IMR-90 (cell line): ENCODE measurements at regions not wholly inside any gene's neighbourhood (a gene's known extent, or its start where the extent isn't known, plus 50 kb on each side); places are given as distances from the start of the nearest gene placed in this dataset.

Experiments
- ATAC-seq: fragments of 200-7000 bp; cut with Tn5 transposase; 2 replicates; pipeline ENCODE4 v1.9.1; 2020; ENCODE audit warnings: low read depth, mild to moderate bottlenecking, moderate library complexity
- BruUV-seq: library from RNA; stranded (reverse); fragments of 400-500 nt; replicated peaks from 2 replicates; lab custom pipeline; 2021; lab: Mats Ljungman, UMichigan
- CTCF ChIA-PET: fragments of 300-600 bp; formaldehyde crosslinking; extraction: SDS; loops from one replicate; lab custom pipeline; 2021; ENCODE audit warnings: antibody characterized with exemption; lab: Yijun Ruan, JAX
- POLR2A ChIA-PET: fragments of 300-600 bp; sonication (Branson Sonifier 250); formaldehyde crosslinking; loops from one replicate; lab custom pipeline; 2022; ENCODE audit warnings: antibody characterized with exemption; ENCODE audit not compliant: unreplicated experiment; lab: Charles Lee
- DNase-seq: peaks from one replicate; pipeline ENCODE4 v3.0.0; 2013
- H2AFZ ChIP-seq: replicated peaks from 2 replicates; pipeline ENCODE3; 2013; ENCODE audit warnings: low read length, mild to moderate bottlenecking; ENCODE audit not compliant: poor library complexity
- H2AK5ac ChIP-seq: 2 replicates; pipeline ENCODE4 v1.6.1; 2013; ENCODE audit warnings: low read depth, low read length, inconsistent platforms
- H2AK9ac ChIP-seq: replicated peaks from 2 replicates; pipeline ENCODE3; 2013; ENCODE audit warnings: mild to moderate bottlenecking, low read depth, low read length, moderate library complexity; ENCODE audit not compliant: poor library complexity
- H2BK120ac ChIP-seq: 2 replicates; pipeline ENCODE4 v1.6.1; 2013; ENCODE audit warnings: low read depth, low read length, inconsistent platforms
- H2BK15ac ChIP-seq: 3 replicates; pipeline ENCODE4 v1.6.1; 2013; ENCODE audit warnings: low read depth, low read length, inconsistent platforms
- H2BK20ac ChIP-seq: 2 replicates; pipeline ENCODE4 v1.6.1; 2013; ENCODE audit warnings: low read depth, mild to moderate bottlenecking, inconsistent platforms, low read length, moderate library complexity
- H2BK5ac ChIP-seq: 2 replicates; pipeline ENCODE4 v1.6.1; 2013; ENCODE audit warnings: mild to moderate bottlenecking, low read depth, low read length, inconsistent platforms; ENCODE audit not compliant: poor library complexity, severe bottlenecking
- H3K14ac ChIP-seq: replicated peaks from 2 replicates; pipeline ENCODE4 v1.6.1; 2013; ENCODE audit warnings: low read depth, low read length, inconsistent platforms
- H3K18ac ChIP-seq: 2 replicates; pipeline ENCODE4 v1.6.1; 2013; ENCODE audit warnings: low read depth, low read length, control low read depth
- H3K23ac ChIP-seq: 2 replicates; pipeline ENCODE4 v1.6.1; 2013; ENCODE audit warnings: low read depth, low read length, inconsistent platforms
- H3K27ac ChIP-seq: 2 replicates; pipeline ENCODE4 v1.5.1; 2013; ENCODE audit warnings: mild to moderate bottlenecking, control low read depth, low read length; ENCODE audit not compliant: insufficient read depth
- H3K27me3 ChIP-seq: 2 replicates; pipeline ENCODE4 v1.6.1; 2013; ENCODE audit warnings: low read length; ENCODE audit not compliant: control insufficient read depth, insufficient read depth
- H3K36me3 ChIP-seq: 2 replicates; pipeline ENCODE4 v1.6.1; 2013; ENCODE audit warnings: low read length, mixed read lengths; ENCODE audit not compliant: control insufficient read depth, insufficient read depth
- H3K4ac ChIP-seq: 2 replicates; pipeline ENCODE4 v1.6.1; 2013; ENCODE audit warnings: low read depth, low read length, inconsistent platforms
- H3K4me1 ChIP-seq: 2 replicates; pipeline ENCODE4 v1.6.1; 2013; ENCODE audit warnings: low read length, mixed read lengths; ENCODE audit not compliant: control insufficient read depth, insufficient read depth
- H3K4me2 ChIP-seq: 2 replicates; pipeline ENCODE4 v1.6.1; 2013; ENCODE audit warnings: low read depth, mild to moderate bottlenecking, control low read depth, low read length, moderate library complexity
- H3K4me3 ChIP-seq: 2 replicates; pipeline ENCODE4 v1.5.1; 2013; ENCODE audit warnings: low read depth, mild to moderate bottlenecking, control low read depth, low read length, moderate library complexity; ENCODE audit not compliant: insufficient read depth
- H3K56ac ChIP-seq: 2 replicates; pipeline ENCODE4 v1.6.1; 2013; ENCODE audit warnings: low read length, inconsistent platforms; ENCODE audit not compliant: insufficient read depth; ENCODE audit errors: extremely low read depth
- H3K79me1 ChIP-seq, 2 experiments: 2 replicates each; pipeline ENCODE4 v1.6.1; 2013; ENCODE audit warnings: low read length in 2 of 2, inconsistent platforms in 1 of 2, low read depth in 1 of 2
- H3K9ac ChIP-seq: 2 replicates; pipeline ENCODE4 v1.6.1; 2013; ENCODE audit warnings: low read depth, low read length, control low read depth
- H3K9me1 ChIP-seq: 2 replicates; pipeline ENCODE4 v1.6.1; 2013; ENCODE audit warnings: low read length, inconsistent platforms; ENCODE audit not compliant: insufficient read depth
- H3K9me3 ChIP-seq: 2 replicates; pipeline ENCODE4 v1.6.1; 2013; ENCODE audit warnings: low read length; ENCODE audit not compliant: control insufficient read depth, insufficient read depth
- H4K20me1 ChIP-seq: 2 replicates; pipeline ENCODE4 v1.6.1; 2013; ENCODE audit warnings: low read length, inconsistent platforms; ENCODE audit not compliant: insufficient read depth
- H4K5ac ChIP-seq: 2 replicates; pipeline ENCODE4 v1.6.1; 2013; ENCODE audit warnings: mild to moderate bottlenecking, low read depth, low read length, control low read depth
- H4K8ac ChIP-seq, 2 experiments: 2 replicates each; pipeline ENCODE4 v1.6.1; 2013; ENCODE audit warnings: low read depth in 2 of 2, low read length in 2 of 2, control low read depth in 1 of 2, inconsistent platforms in 1 of 2
- H4K91ac ChIP-seq: 2 replicates; pipeline ENCODE4 v1.6.1; 2013; ENCODE audit warnings: low read depth, low read length, inconsistent platforms; ENCODE audit not compliant: insufficient read depth
- BHLHE40 ChIP-seq: fragments of 150-350 bp; IDR thresholded peaks from 2 replicates; pipeline ENCODE4 v1.6.1; 2016; ENCODE audit warnings: mild to moderate bottlenecking, low read depth, low read length
- CEBPB ChIP-seq: IDR thresholded peaks from 2 replicates; pipeline ENCODE4 v1.6.1; 2012; ENCODE audit warnings: low read depth, low read length, improper control_type of control experiment
- CHD1 ChIP-seq: IDR thresholded peaks from 2 replicates; pipeline ENCODE4 v1.6.1; 2012; ENCODE audit warnings: low read depth, low read length, improper control_type of control experiment
- FOS ChIP-seq: fragments of 150-350 bp; IDR thresholded peaks from 2 replicates; pipeline ENCODE4 v1.6.1; 2016; ENCODE audit warnings: low read depth, low read length
- MAFK ChIP-seq: IDR thresholded peaks from 2 replicates; pipeline ENCODE4 v1.6.1; 2012; ENCODE audit warnings: low read depth, low read length, improper control_type of control experiment
- MXI1 ChIP-seq: IDR thresholded peaks from 2 replicates; pipeline ENCODE4 v1.6.1; 2012; ENCODE audit warnings: low read depth, mild to moderate bottlenecking, low read length, moderate library complexity, borderline replicate concordance
- NFE2L2 ChIP-seq: fragments of 150-350 bp; IDR thresholded peaks from 2 replicates; pipeline ENCODE4 v1.6.1; 2016; ENCODE audit warnings: low read depth, mild to moderate bottlenecking, low read length
- POLR2A ChIP-seq: IDR thresholded peaks from 2 replicates; pipeline ENCODE4 v1.6.1; 2012; ENCODE audit warnings: mild to moderate bottlenecking, low read depth, low read length
- RAD21 ChIP-seq: IDR thresholded peaks from 2 replicates; pipeline ENCODE4 v1.6.1; 2012; ENCODE audit warnings: low read length, improper control_type of control experiment
- RCOR1 ChIP-seq: IDR thresholded peaks from 2 replicates; pipeline ENCODE4 v1.6.1; 2012; ENCODE audit warnings: mild to moderate bottlenecking, low read length, improper control_type of control experiment; ENCODE audit not compliant: insufficient replicate concordance
- RFX5 ChIP-seq: IDR thresholded peaks from 2 replicates; pipeline ENCODE4 v1.8.0; 2012; ENCODE audit warnings: low read depth, mild to moderate bottlenecking, low read length, moderate library complexity
- SMC3 ChIP-seq: fragments of 150-350 bp; IDR thresholded peaks from 2 replicates; pipeline ENCODE4 v1.6.1; 2016; ENCODE audit warnings: low read depth, mild to moderate bottlenecking, antibody characterized with exemption, low read length, moderate library complexity
- WGBS, 2 experiments: methylation state at CpG; one replicate each; pipeline versions ENCODE4 v1.1.5 to v1.1.7; 2013; ENCODE audit warnings: missing lambda C conversion rate in 2 of 2; ENCODE audit not compliant: insufficient read length in 1 of 2; ENCODE audit errors: extremely low coverage in 2 of 2; 5-methylcytosine and 5-hydroxymethylcytosine counted together
- dilution Hi-C: fragments of 300-500 bp; cut with HindIII; formaldehyde crosslinking; loops from one replicate; pipeline ENCODE4 v1.14.3; 2018; ENCODE audit warnings: low sequenced_read_pairs; ENCODE audit not compliant: unreplicated experiment
- in situ Hi-C: fragments of 300-500 bp; cut with MboI; formaldehyde crosslinking; loops from 3 replicates; pipeline ENCODE4 v1.14.3; 2019; ENCODE audit warnings: low sequenced_read_pairs, inconsistent platforms, mixed read lengths
- intact Hi-C: fragments of 100-400 bp; cut with micrococcal nuclease; formaldehyde crosslinking; loops from 2 replicates; pipeline ENCODE4 v1.10.0; 2022
- TF ChIP-seq, protein P1 (sequence below): fragments of 150-350 bp; IDR thresholded peaks from 2 replicates; pipeline ENCODE4 v1.6.1; 2016; ENCODE audit warnings: low read depth, mild to moderate bottlenecking, low read length, moderate library complexity, borderline replicate concordance
- TF ChIP-seq, protein P2 (sequence below): fragments of 150-350 bp; IDR thresholded peaks from 2 replicates; pipeline ENCODE4 v1.6.1; 2017; ENCODE audit warnings: mild to moderate bottlenecking, antibody characterized with exemption, low read length, low read depth
- TF ChIP-seq, protein P3 (sequence below): conservative IDR thresholded peaks from 2 replicates; pipeline ENCODE4 v1.5.1; 2012; ENCODE audit warnings: mild to moderate bottlenecking, low read depth, low read length, improper control_type of control experiment

- dilution Hi-C loops (no loop called here), in situ Hi-C loops (no loop called here), intact Hi-C loops (no loop called here)
- Histone ChIP-seq H3K27me3 (no peaks in the 10 kb centered on the region), H3K4me1 (no peaks in the 10 kb centered on the region), H3K4me3 (no peak overlapping the region), H4K20me1 (no peaks in the 10 kb centered on the region), H3K79me1 (no peaks in the 10 kb centered on the region), H3K9me1 (no peaks in the 10 kb centered on the region), H3K23ac (no peak overlapping the region), H4K91ac (no peak overlapping the region), H3K27ac (no peak overlapping the region), H2AFZ (no peak overlapping the region), H3K14ac (no peak overlapping the region), H2AK5ac (no peak overlapping the region), H4K5ac (no peak overlapping the region), H2BK120ac (no peak overlapping the region), H2BK15ac (no peak overlapping the region), H3K18ac (no peak overlapping the region), H3K4ac (no peak overlapping the region), H3K9ac (no peak overlapping the region), H3K56ac (no peak overlapping the region), H2BK20ac (no peak overlapping the region), H3K9me3 (no peaks in the 10 kb centered on the region), H3K4me2 (no peak overlapping the region), H2AK9ac (no peak overlapping the region), H2BK5ac (no peak overlapping the region), H4K8ac (no peak overlapping the region), H3K36me3 (no peaks in the 10 kb centered on the region)
- TF ChIP-seq CHD1 (no peak), SMC3 (no peak), NFE2L2 (no peak), RCOR1 (no peak), MAFK (no peak), BHLHE40 (no peak), FOS (no peak), RFX5 (no peak), POLR2A (no peak), CEBPB (no peak), MXI1 (no peak), RAD21 (no peak)
- TF ChIP-seq, protein P1, sequence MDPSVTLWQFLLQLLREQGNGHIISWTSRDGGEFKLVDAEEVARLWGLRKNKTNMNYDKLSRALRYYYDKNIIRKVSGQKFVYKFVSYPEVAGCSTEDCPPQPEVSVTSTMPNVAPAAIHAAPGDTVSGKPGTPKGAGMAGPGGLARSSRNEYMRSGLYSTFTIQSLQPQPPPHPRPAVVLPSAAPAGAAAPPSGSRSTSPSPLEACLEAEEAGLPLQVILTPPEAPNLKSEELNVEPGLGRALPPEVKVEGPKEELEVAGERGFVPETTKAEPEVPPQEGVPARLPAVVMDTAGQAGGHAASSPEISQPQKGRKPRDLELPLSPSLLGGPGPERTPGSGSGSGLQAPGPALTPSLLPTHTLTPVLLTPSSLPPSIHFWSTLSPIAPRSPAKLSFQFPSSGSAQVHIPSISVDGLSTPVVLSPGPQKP = no peak
- TF ChIP-seq, protein P2, sequence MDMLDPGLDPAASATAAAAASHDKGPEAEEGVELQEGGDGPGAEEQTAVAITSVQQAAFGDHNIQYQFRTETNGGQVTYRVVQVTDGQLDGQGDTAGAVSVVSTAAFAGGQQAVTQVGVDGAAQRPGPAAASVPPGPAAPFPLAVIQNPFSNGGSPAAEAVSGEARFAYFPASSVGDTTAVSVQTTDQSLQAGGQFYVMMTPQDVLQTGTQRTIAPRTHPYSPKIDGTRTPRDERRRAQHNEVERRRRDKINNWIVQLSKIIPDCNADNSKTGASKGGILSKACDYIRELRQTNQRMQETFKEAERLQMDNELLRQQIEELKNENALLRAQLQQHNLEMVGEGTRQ = no peak
- TF ChIP-seq, protein P3, sequence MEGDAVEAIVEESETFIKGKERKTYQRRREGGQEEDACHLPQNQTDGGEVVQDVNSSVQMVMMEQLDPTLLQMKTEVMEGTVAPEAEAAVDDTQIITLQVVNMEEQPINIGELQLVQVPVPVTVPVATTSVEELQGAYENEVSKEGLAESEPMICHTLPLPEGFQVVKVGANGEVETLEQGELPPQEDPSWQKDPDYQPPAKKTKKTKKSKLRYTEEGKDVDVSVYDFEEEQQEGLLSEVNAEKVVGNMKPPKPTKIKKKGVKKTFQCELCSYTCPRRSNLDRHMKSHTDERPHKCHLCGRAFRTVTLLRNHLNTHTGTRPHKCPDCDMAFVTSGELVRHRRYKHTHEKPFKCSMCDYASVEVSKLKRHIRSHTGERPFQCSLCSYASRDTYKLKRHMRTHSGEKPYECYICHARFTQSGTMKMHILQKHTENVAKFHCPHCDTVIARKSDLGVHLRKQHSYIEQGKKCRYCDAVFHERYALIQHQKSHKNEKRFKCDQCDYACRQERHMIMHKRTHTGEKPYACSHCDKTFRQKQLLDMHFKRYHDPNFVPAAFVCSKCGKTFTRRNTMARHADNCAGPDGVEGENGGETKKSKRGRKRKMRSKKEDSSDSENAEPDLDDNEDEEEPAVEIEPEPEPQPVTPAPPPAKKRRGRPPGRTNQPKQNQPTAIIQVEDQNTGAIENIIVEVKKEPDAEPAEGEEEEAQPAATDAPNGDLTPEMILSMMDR = no peak
- DNase-seq (no peak), ATAC-seq (no peak)
- WGBS, 2 experiments = no CpG with 5 or more reads among the region's 1 CpG
- no TSS peak for BruUV-seq
- ChIA-PET CTCF (interaction anchor here (1.0 kb wide), 1 partner anchor 38 kb away, joined by 3 read pairs; no protein-coding TSS in a partner anchor), POLR2A (no interaction called here)
Measured at GRCh38 chr2:7154656-7155055, 237.4 kb downstream of the RNF144A start.
